Peyer's patch (tissue), 4 donors: ENCODE measurements at regions not wholly inside any gene's neighbourhood (a gene's known extent, or its start where the extent isn't known, plus 50 kb on each side); places are given as distances from the start of the nearest gene placed in this dataset.

Experiments
- POLR2A ChIP-seq, 2 donors: fragments of 450-650 bp; IDR thresholded peaks; one replicate each; pipeline ENCODE4 v1.5.1; 2017; ENCODE audit warnings: antibody characterized with exemption in 2 of 2, mild to moderate bottlenecking in 2 of 2, moderate library complexity in 2 of 2
- TF ChIP-seq, protein P1 (sequence below), 6 experiments: fragments of 450-650 bp in 4 of 6; fragments of 200-600 bp in 2 of 6; sonication (generic) in 1 of 6; IDR thresholded peaks; one replicate each; pipeline ENCODE4 v1.5.1; 2017 to 2019; ENCODE audit warnings: antibody characterized with exemption in 6 of 6, mild to moderate bottlenecking in 3 of 6, moderate library complexity in 1 of 6

DNA sequence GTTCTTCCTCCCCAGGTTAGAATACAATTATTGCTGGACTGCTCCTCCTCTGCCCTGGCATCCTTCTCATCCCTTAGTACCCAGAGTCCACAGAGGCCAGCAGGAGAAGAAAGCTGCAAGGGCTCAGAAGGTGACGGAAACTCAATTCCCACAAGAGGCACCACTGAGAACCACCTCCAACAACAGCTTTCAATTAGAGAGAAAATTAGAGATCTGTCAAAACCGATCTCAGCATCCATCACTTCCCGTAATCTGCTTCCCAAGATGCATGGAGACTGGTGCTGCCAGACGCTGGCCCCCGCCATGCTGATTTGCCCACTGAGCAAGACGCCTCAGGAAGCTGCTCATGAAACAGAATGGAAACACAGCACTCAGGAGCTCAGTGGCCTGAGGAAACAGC lies 135.0 kb upstream of the PRICKLE2 start:
- TF ChIP-seq, protein P1, sequence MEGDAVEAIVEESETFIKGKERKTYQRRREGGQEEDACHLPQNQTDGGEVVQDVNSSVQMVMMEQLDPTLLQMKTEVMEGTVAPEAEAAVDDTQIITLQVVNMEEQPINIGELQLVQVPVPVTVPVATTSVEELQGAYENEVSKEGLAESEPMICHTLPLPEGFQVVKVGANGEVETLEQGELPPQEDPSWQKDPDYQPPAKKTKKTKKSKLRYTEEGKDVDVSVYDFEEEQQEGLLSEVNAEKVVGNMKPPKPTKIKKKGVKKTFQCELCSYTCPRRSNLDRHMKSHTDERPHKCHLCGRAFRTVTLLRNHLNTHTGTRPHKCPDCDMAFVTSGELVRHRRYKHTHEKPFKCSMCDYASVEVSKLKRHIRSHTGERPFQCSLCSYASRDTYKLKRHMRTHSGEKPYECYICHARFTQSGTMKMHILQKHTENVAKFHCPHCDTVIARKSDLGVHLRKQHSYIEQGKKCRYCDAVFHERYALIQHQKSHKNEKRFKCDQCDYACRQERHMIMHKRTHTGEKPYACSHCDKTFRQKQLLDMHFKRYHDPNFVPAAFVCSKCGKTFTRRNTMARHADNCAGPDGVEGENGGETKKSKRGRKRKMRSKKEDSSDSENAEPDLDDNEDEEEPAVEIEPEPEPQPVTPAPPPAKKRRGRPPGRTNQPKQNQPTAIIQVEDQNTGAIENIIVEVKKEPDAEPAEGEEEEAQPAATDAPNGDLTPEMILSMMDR (IDR thresholded peaks at IDR 0.05): no peak
- no peak for TF ChIP-seq POLR2A (IDR thresholded peaks at IDR 0.05)
